GM12874 (cell line): ENCODE measurements at regions not wholly inside any gene's neighbourhood (a gene's known extent, or its start where the extent isn't known, plus 50 kb on each side); places are given as distances from the start of the nearest gene placed in this dataset.

Experiments used
- TF ChIP-seq, protein P1 (sequence below): IDR thresholded peaks from 2 replicates; pipeline ENCODE4 v1.5.1; 2011; ENCODE audit warnings: low read depth, mild to moderate bottlenecking, control low read depth, low read length, moderate library complexity; ENCODE audit not compliant: insufficient read depth

GRCh38 chr3:34300621-34301020, 502.2 kb downstream of the PDCD6IP start:
- TF ChIP-seq, protein P1, sequence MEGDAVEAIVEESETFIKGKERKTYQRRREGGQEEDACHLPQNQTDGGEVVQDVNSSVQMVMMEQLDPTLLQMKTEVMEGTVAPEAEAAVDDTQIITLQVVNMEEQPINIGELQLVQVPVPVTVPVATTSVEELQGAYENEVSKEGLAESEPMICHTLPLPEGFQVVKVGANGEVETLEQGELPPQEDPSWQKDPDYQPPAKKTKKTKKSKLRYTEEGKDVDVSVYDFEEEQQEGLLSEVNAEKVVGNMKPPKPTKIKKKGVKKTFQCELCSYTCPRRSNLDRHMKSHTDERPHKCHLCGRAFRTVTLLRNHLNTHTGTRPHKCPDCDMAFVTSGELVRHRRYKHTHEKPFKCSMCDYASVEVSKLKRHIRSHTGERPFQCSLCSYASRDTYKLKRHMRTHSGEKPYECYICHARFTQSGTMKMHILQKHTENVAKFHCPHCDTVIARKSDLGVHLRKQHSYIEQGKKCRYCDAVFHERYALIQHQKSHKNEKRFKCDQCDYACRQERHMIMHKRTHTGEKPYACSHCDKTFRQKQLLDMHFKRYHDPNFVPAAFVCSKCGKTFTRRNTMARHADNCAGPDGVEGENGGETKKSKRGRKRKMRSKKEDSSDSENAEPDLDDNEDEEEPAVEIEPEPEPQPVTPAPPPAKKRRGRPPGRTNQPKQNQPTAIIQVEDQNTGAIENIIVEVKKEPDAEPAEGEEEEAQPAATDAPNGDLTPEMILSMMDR, result no peak

GRCh38 chr3:34301313-34301712, 502.9 kb downstream of the PDCD6IP start:
- TF ChIP-seq, protein P1, result no peak

GRCh38 chr3:34305266-34305665, 506.8 kb downstream of the PDCD6IP start:
- TF ChIP-seq, protein P1, result no peak

GRCh38 chr3:34312684-34313083, 514.3 kb downstream of the PDCD6IP start:
- TF ChIP-seq, protein P1, result no peak

GRCh38 chr3:34319881-34320280, 521.5 kb downstream of the PDCD6IP start:
- TF ChIP-seq, protein P1, result no peak

DNA sequence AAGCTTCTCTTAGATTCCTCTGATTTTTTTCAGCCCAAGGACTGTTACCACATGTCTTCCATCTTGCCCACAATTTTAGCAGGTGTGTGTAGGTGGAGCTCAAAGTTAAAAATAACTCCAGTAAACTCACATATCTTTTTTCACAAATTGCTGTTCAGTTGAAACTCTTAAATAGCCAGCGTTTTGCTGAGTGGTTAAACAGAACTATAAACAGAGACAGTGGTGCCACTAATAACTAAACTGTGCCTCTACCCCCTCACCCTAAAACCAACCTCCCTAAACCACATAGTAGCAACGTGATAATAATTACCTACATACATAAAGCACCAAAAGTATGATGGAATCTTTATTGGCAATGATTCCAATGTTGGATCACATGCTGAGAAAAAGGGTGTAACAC, 525.1 kb downstream of the PDCD6IP start:
- TF ChIP-seq, protein P1, result no peak

GRCh38 chr3:34346656-34347055, 548.2 kb downstream of the PDCD6IP start:
- TF ChIP-seq, protein P1, result no peak
